HG03095 (cell line): ENCODE measurements at regions not wholly inside any gene's neighbourhood (a gene's known extent, or its start where the extent isn't known, plus 50 kb on each side); places are given as distances from the start of the nearest gene placed in this dataset.
"Not testable (repeated sequence)": the region's sequence is repeated elsewhere in the genome, so short reads cannot be mapped to it uniquely, and the experiment has no call there.

ENCODE experiments used
- ATAC-seq: cut with Tn5 transposase; IDR thresholded peaks from one replicate; pipeline ENCODE4 v1.9.1; 2021; ENCODE audit warnings: moderate library complexity; ENCODE audit not compliant: unreplicated experiment

DNA sequence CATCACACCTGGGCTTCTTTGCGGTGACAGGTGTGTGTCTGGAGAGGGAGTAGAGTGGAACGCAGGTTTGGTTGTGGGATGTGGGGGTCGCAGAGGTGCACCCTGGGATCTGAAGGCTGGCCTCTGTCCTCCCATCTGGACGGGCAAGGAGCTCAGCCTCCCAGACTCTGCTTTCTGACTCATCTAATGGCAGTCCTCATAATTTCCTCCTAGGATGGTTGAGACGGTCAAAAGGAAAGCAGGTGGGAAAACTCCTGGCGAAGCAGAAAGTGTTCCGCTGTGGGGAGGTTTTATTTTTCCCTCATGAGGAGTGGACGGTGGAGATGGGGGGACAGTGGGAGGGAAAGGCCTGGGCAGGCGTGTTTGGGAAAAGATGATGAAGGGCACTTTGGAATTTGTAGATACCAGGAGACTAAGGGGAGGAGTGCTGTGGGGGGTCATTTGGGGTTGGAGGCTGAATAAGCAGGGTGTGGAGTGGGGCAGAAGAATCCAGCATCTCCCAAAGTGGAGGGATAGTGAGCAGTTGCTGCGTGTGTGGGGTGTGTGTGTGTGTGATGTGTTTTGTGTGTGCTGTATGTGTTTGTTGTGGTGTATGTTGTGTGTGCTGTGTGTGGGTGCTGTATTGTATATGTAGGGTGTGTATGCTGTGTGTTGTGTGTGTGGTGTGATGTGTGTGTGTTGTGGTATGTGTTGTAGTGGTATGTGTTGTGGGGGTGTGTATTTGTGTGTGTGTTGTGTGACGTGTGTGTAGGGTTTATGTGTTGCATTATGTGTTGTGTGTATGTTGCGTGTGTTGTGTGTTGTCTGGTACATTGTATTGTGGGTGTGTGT, 97.2 kb upstream of the PODXL start:
- ATAC-seq, result no peak

GRCh38 chr7:131652934-131653333, 96.5 kb upstream of the PODXL start:
- no peak for ATAC-seq

DNA sequence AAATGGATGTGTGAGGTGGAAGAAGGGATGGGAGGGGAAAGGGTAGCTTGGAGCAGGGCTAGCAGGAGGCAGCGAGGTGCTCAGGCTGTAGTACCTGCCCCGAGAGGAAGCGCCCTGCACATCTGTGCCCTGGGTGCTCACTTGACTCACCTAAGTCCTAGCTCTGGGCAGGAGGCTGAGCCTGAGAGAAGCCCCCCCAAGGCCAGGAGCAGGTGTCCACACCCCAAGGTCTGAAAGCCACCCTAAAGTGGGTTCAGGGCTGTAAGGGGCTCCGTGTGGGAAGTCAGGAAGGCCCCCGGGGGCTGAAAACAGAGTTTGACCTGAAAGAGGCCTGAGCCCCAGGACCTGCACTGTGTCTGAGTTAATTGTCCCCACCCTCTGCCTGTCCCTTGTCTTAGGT, 95.8 kb upstream of the PODXL start:
- no peak for ATAC-seq

- ATAC-seq, result no peak
Measured at GRCh38 chr7:131649879-131650278, 93.5 kb upstream of the PODXL start.

GRCh38 chr7:131649003-131649541, 92.6 kb upstream of the PODXL start:
- ATAC-seq, result no peak

- ATAC-seq, result no peak
Measured at GRCh38 chr7:131648491-131648890, 92.1 kb upstream of the PODXL start.

GRCh38 chr7:131646203-131646602, 89.8 kb upstream of the PODXL start:
- no peak for ATAC-seq

DNA sequence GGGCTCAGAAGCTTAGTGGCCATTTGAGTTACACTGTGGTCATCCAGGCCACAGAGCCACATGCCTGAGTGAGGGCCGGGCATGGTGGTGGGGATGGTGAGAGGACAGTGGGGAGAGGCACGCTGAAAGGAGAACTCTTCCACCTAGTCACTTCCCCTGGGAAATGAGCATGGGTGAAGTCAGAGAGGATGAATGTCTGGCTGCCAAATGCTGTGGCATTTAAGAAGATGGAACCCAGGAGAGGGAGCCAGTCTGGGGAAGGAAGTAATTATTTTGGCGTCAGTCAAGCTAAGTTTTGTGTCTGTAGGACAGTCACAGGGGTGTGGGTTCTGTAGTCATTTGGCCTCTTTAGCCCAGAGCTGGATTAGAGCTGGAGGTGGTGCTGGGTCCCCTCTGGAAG, 86.0 kb upstream of the PODXL start:
- ATAC-seq, result no peak

DNA sequence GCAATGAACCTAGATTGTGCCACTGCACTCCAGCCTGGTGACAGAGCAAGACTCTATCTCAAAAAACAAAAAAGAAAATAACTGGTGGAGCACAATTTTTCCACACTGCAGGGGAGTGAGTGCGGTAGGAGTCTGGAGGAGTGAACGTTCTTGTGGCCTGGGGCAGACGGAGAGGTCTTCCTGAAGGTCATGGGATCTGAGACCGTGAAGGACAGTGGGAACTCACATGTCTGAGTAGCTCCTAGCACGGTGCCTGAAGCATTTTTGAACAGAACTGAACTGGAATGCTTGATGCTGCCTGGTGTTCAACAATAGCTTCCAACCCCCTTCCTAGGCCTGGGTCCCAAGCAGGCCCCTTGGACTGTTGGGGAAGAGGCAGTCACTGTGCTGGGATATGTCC, 84.3 kb upstream of the PODXL start:
- ATAC-seq, result no peak

- ATAC-seq, result no peak
Measured at GRCh38 chr7:131638641-131639430, 82.4 kb upstream of the PODXL start.

DNA sequence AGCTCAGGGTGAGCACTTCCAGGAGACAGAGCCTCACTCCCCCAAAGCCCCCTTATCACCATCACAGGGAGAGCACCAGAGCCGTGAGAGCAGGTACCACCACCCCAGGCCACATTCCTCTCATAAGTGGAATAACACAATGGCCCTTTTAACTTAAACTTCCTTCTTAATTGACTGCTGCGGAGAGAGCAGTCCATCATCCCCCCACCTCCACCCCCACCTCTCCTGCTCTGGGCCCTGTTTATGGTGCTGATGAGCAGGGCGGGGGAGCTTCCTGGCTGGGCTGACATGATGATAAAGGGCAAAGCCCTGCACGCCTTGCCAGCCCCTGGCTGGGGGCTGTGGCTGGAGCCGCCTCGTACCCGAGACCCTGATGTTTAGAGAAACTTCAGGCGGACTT, 81.4 kb upstream of the PODXL start:
- ATAC-seq, result no peak

GRCh38 chr7:131636092-131636491, 79.7 kb upstream of the PODXL start:
- ATAC-seq, result no peak

GRCh38 chr7:131634197-131634596, 77.8 kb upstream of the PODXL start:
- ATAC-seq, result not testable (repeated sequence)

GRCh38 chr7:131633342-131633843, 77.0 kb upstream of the PODXL start:
- no peak for ATAC-seq

GRCh38 chr7:131630427-131630826, 74.0 kb upstream of the PODXL start:
- ATAC-seq, result no peak

- no peak for ATAC-seq
Measured at GRCh38 chr7:131629217-131629882, 72.9 kb upstream of the PODXL start.

DNA sequence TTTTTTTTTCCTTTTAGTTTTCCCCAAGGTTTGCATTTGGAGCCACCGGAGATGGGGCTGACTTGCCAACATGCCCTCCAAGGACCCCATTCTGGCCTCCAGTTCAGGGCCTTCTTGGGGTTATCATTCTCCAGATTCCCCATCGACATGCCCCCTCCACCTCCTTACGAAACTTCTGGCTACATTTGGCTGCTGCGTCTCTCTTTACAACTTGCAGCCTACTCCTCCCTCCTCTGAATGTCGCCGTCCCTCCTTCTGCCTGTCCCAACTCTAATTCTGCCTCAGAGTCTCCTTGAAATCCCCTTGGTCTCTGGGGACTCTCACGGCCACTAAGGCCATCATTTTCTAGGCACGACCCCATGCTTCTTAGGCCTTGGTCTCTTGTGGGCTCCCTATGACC, 72.2 kb upstream of the PODXL start:
- no peak for ATAC-seq

DNA sequence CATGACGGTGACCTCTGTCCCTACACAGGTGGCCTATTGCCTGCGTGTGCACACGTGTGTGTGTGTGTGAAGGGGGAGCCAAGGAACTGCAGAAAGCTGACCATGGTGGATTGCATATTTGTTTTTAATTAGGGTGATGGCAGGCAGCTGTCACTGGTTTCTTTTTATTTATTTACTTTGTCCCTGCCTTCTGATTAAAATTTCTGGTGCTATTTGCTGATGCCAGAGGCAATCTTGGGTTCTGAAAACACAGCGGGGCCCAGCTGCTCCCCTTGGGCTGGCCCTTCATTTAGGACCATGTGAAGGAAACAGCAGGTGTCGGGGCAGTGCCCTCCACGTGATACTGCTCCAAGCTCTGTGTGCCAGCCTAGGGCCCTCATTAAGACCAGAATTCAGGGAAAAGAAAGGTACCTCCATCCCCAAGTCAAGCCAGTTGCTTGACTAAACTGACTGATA, 71.3 kb upstream of the PODXL start:
- no peak for ATAC-seq

GRCh38 chr7:131626643-131627042, 70.2 kb upstream of the PODXL start:
- ATAC-seq, result no peak

GRCh38 chr7:131625817-131626372, 69.5 kb upstream of the PODXL start:
- no peak for ATAC-seq

DNA sequence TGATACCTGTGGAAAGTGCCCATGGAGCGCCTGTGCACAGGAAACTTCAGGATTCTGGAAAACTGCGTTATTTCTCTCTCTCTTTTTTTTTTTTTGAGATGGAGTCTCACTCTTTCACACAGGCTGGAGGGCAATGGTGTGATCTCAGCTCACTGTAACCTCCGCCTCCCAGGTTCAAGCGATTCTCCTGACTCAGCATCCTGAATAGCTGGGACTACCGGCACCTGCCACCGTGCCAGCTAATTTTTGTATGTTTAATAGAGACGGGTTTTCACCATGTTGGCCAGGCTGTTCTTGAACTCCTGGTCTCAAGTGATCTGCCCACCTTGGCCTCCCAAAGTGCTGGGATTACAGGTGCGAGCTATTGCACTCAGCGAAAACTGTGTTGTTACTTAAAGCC, 68.9 kb upstream of the PODXL start:
- not testable (repeated sequence) for ATAC-seq
